K562 (cell line): ENCODE measurements at regions not wholly inside any gene's neighbourhood (a gene's known extent, or its start where the extent isn't known, plus 50 kb on each side); places are given as distances from the start of the nearest gene placed in this dataset.
A peak's percentile ranks its signal among the peaks of the same experiment; 100 is the strongest.

Experiments
- ATAC-seq: fragments of 200-7000 bp; cut with Tn5 transposase; 3 replicates; pipeline ENCODE4 v1.9.1; 2020; ENCODE audit warnings: moderate library complexity
- BruUV-seq: library from RNA; stranded (reverse); fragments of 400-500 nt; replicated peaks from 2 replicates; lab custom pipeline; 2021; lab: Mats Ljungman, UMichigan
- CTCF ChIA-PET: fragments of 300-600 bp; formaldehyde crosslinking; extraction: SDS; loops from one replicate; lab custom pipeline; 2021; ENCODE audit warnings: low intra/inter-chr PET ratio; lab: Yijun Ruan, JAX
- POLR2A ChIA-PET: fragments of 300-600, 350-650 bp; sonication (Branson Sonifier 250); formaldehyde crosslinking; extraction: SDS; loops from one replicate; lab custom pipeline; 2021; ENCODE audit warnings: antibody characterized with exemption, inconsistent platforms; lab: Yijun Ruan, JAX
- DNase-seq, 4 experiments: peaks; one replicate each; pipeline versions ENCODE4 v3.0.0 to v3.0.0-alpha.2; 2011 to 2018; ENCODE audit warnings: low spot score in 3 of 4, mixed read lengths in 3 of 4; ENCODE audit errors: extremely low read depth in 1 of 4
- FAIRE-seq: peaks from 2 replicates; lab custom pipeline; 2011; peaks lifted over from hg19 to GRCh38; lab: Jason Lieb, UNC
- H2AFZ ChIP-seq: 2 replicates; pipeline ENCODE4 v1.6.0; 2011; ENCODE audit warnings: low read depth, low read length, control low read depth, inconsistent platforms
- H3K27ac ChIP-seq: fragments of 200-600 bp; 3 replicates; pipeline ENCODE4 v1.8.0; 2011; ENCODE audit warnings: low read depth, mild to moderate bottlenecking, control low read depth, inconsistent platforms, low read length, moderate library complexity, mixed read lengths; ENCODE audit errors: extremely low read depth
- H3K27me3 ChIP-seq, 2 experiments: fragments of 300-600 bp in 1 of 2; 2 replicates in 1 of 2; 3 replicates in 1 of 2; pipeline versions ENCODE4 v1.6.0 to v1.8.0; 2011; ENCODE audit warnings: inconsistent platforms in 2 of 2, low read length in 2 of 2, mild to moderate bottlenecking in 1 of 2, mixed read lengths in 1 of 2, moderate library complexity in 1 of 2; ENCODE audit not compliant: control insufficient read depth in 2 of 2, insufficient read depth in 2 of 2
- H3K36me3 ChIP-seq: fragments of 300-600 bp; 3 replicates; pipeline ENCODE4 v1.8.0; 2011; ENCODE audit warnings: mild to moderate bottlenecking, low read length, inconsistent platforms; ENCODE audit not compliant: control insufficient read depth, insufficient read depth
- H3K4me1 ChIP-seq, 2 experiments: fragments of 200-600 bp in 1 of 2; replicated peaks in 1 of 2; 2 replicates in 1 of 2; 3 replicates in 1 of 2; pipeline versions ENCODE4 v1.5.1 to v1.8.0; 2011; ENCODE audit warnings: inconsistent platforms in 2 of 2, low read length in 2 of 2, mild to moderate bottlenecking in 1 of 2, mixed read lengths in 1 of 2, moderate library complexity in 1 of 2; ENCODE audit not compliant: control insufficient read depth in 2 of 2, insufficient read depth in 2 of 2
- H3K4me2 ChIP-seq: 2 replicates; pipeline ENCODE4 v1.6.1; 2011; ENCODE audit warnings: low read length, control low read depth, inconsistent platforms, mixed read lengths; ENCODE audit not compliant: insufficient read depth
- H3K4me3 ChIP-seq: fragments of 200-600 bp; sonication (generic), shearing (Covaris generic); 2 replicates; pipeline ENCODE4 v1.5.1; 2016; ENCODE audit warnings: control low read depth, inconsistent platforms
- H3K79me2 ChIP-seq: fragments of 200-600 bp; 3 replicates; pipeline ENCODE4 v1.8.0; 2011; ENCODE audit warnings: low read length, inconsistent platforms; ENCODE audit not compliant: control insufficient read depth, insufficient read depth
- H3K9ac ChIP-seq, 2 experiments: 2 replicates each; pipeline versions ENCODE4 v1.6.0 to v1.6.1; 2011; ENCODE audit warnings: low read depth in 2 of 2, low read length in 2 of 2, control low read depth in 1 of 2, inconsistent platforms in 1 of 2, mild to moderate bottlenecking in 1 of 2, mixed read lengths in 1 of 2; ENCODE audit not compliant: insufficient read depth in 1 of 2
- H3K9me1 ChIP-seq: one replicate; pipeline ENCODE4 v1.6.0; 2011; ENCODE audit warnings: inconsistent platforms, mild to moderate bottlenecking, low read length, moderate library complexity; ENCODE audit not compliant: control insufficient read depth, insufficient read depth
- H3K9me3 ChIP-seq: replicated peaks from 2 replicates; pipeline ENCODE4 v1.5.1; 2011; ENCODE audit warnings: low read depth, low read length, inconsistent platforms; ENCODE audit not compliant: control insufficient read depth, insufficient read depth
- H4K20me1 ChIP-seq: replicated peaks from 2 replicates; pipeline ENCODE4 v1.6.1; 2011; ENCODE audit warnings: low read length, inconsistent platforms, mixed read lengths; ENCODE audit not compliant: control insufficient read depth, insufficient read depth
- CBX2 ChIP-seq: fragments of 200-600 bp; sonication (generic); IDR thresholded peaks from one replicate; pipeline ENCODE4 v1.6.1; 2012; ENCODE audit warnings: mild to moderate bottlenecking, low read length, inconsistent platforms; ENCODE audit not compliant: insufficient read depth, poor library complexity, severe bottlenecking
- CEBPB ChIP-seq: fragments of 450-650 bp; IDR thresholded peaks from 2 replicates; pipeline ENCODE4 v1.6.1; 2016; ENCODE audit warnings: missing genetic modification characterization, missing compliant biosample characterization
- CEBPG ChIP-seq, 3 experiments: fragments of 200-800 bp in 1 of 3; sonication (Bioruptor generic) in 1 of 3; sonication (generic) in 1 of 3; formaldehyde crosslinking in 1 of 3; IDR thresholded peaks in 2 of 3; conservative IDR thresholded peaks in 1 of 3; 2 replicates each; pipeline versions ENCODE4 v1.6.1 to v1.8.0; 2016 to 2022; ENCODE audit warnings: missing compliant biosample characterization in 2 of 3, missing genetic modification characterization in 2 of 3, mild to moderate bottlenecking in 1 of 3, missing genetic modification reagents in 1 of 3
- MCM3 ChIP-seq: fragments of 450-650 bp; IDR thresholded peaks from 2 replicates; pipeline ENCODE4 v1.6.1; 2016
- NCOA4 ChIP-seq: fragments of 450-650 bp; IDR thresholded peaks from 2 replicates; pipeline ENCODE4 v1.6.1; 2018; ENCODE audit warnings: mild to moderate bottlenecking; ENCODE audit not compliant: partially characterized antibody
- NR1H2 ChIP-seq: sonication (generic); formaldehyde crosslinking; IDR thresholded peaks from 2 replicates; pipeline ENCODE4 v1.4.0; 2020; ENCODE audit warnings: mild to moderate bottlenecking, missing genetic modification reagents
- RAD21 ChIP-seq, 2 experiments: fragments of 250-450 bp in 1 of 2; fragments of 450-650 bp in 1 of 2; sonication (Bioruptor Pico) in 1 of 2; formaldehyde crosslinking in 1 of 2; IDR thresholded peaks in 1 of 2; conservative IDR thresholded peaks in 1 of 2; 2 replicates each; pipeline versions ENCODE4 v1.4.0 to v1.8.0; 2020 to 2022; ENCODE audit warnings: mild to moderate bottlenecking in 2 of 2, moderate library complexity in 1 of 2
- TAF15 ChIP-seq: fragments of 200-400 bp; formaldehyde crosslinking; IDR thresholded peaks from 2 replicates; pipeline ENCODE4 v1.6.1; 2017; ENCODE audit warnings: mild to moderate bottlenecking, low read depth, low read length, moderate library complexity
- TFAM ChIP-seq: fragments of 250-450 bp; sonication (Bioruptor Pico); conservative IDR thresholded peaks from 2 replicates; pipeline ENCODE4 v1.5.0; 2021; ENCODE audit warnings: mild to moderate bottlenecking, moderate library complexity
- ZNF507 ChIP-seq: conservative IDR thresholded peaks from 2 replicates; pipeline ENCODE4 v1.6.1; 2017; ENCODE audit warnings: missing genetic modification characterization, missing compliant biosample characterization
- WGBS: fragments of 100-300 bp; shearing (Covaris generic); methylation state at CpG from one replicate; pipeline ENCODE4 v1.1.6; 2016; ENCODE audit warnings: low coverage, mixed read lengths; ENCODE audit not compliant: insufficient coverage; ENCODE audit errors: missing lambda C conversion rate; 5-methylcytosine and 5-hydroxymethylcytosine counted together
- in situ Hi-C: fragments of 300-500 bp; cut with MboI; formaldehyde crosslinking; loops from 4 replicates; pipeline ENCODE4 v1.15.0; 2018; ENCODE audit warnings: inconsistent platforms, mixed read lengths
- intact Hi-C: fragments of 100-400 bp; cut with micrococcal nuclease; formaldehyde crosslinking; loops from 2 replicates; pipeline ENCODE4 v1.14.2; 2022
- TF ChIP-seq, protein P1 (sequence below): fragments of 250-450 bp; sonication (Bioruptor Pico); IDR thresholded peaks from 2 replicates; pipeline ENCODE4 v1.4.0; 2020
- TF ChIP-seq, protein P2 (sequence below), 2 experiments: IDR thresholded peaks in 1 of 2; conservative IDR thresholded peaks in 1 of 2; 2 replicates each; pipeline ENCODE4 v1.6.1; 2016; ENCODE audit warnings: low read depth in 2 of 2, mild to moderate bottlenecking in 1 of 2, missing compliant biosample characterization in 1 of 2, missing genetic modification characterization in 1 of 2, moderate library complexity in 1 of 2
- TF ChIP-seq, protein P3 (sequence below): fragments of 250-450 bp; sonication (Bioruptor Pico); IDR thresholded peaks from 2 replicates; pipeline ENCODE4 v1.8.0; 2022; ENCODE audit warnings: moderate library complexity, mild to moderate bottlenecking, inconsistent platforms

DNA sequence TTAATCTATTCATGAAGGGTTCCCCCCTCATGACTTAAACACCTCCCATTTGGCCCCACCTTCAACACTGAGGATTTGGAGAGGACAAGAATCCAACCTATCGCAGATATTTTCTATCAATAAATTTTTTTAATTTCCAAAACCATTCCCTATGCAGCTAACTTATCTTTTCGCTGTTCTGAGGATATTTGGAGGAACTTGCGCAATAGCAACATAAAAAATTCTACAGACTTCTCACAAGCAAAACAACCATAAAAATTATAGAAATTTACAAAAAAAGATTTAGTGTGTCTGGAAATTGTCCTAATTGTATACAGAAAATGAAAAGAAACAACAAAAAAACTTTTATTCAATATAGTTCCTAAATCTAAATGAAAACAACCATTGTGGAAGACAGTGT is 1472.7 kb upstream of the ZEB2 start:
- no TSS peak for BruUV-seq
- in situ Hi-C loops: no loop called here
- 54% methylated on average over 3 of the region's 3 CpGs for WGBS

More for the DNA sequence above, 1472.7 kb upstream of the ZEB2 start:
- intact Hi-C loops: no loop called here
- Histone ChIP-seq H3K27me3 (no peaks in the 10 kb centered on the region), H2AFZ (no peak overlapping the region), H3K9me3 (peaks cover 1% of the 10 kb centered on the region; the same call in 1 of the 2 replicates), H3K9ac (no peak overlapping the region), H3K4me3 (no peak overlapping the region), H3K4me1 (no peaks in the 10 kb centered on the region), H3K36me3 (no peaks in the 10 kb centered on the region), H3K79me2 (no peaks in the 10 kb centered on the region), H3K9me1 (no peaks in the 10 kb centered on the region), H3K4me2 (no peak overlapping the region), H3K27ac (no peak overlapping the region), H4K20me1 (no peaks in the 10 kb centered on the region)
- no peak for FAIRE-seq
- TF ChIP-seq ZNF507: no peak
- no peak for TF ChIP-seq MCM3
- no peak for TF ChIP-seq CEBPG (CRISPR knock-in tag; IDR thresholded peaks at IDR 0.05)
- TF ChIP-seq CEBPG (tag; conservative IDR thresholded peaks at IDR 0.05 in 1 of 2, IDR thresholded peaks at IDR 0.05 in 1 of 2): peak in 1 of 2 experiments; percentile 73; a peak in 2 of 4 replicates
- TF ChIP-seq, protein P1, sequence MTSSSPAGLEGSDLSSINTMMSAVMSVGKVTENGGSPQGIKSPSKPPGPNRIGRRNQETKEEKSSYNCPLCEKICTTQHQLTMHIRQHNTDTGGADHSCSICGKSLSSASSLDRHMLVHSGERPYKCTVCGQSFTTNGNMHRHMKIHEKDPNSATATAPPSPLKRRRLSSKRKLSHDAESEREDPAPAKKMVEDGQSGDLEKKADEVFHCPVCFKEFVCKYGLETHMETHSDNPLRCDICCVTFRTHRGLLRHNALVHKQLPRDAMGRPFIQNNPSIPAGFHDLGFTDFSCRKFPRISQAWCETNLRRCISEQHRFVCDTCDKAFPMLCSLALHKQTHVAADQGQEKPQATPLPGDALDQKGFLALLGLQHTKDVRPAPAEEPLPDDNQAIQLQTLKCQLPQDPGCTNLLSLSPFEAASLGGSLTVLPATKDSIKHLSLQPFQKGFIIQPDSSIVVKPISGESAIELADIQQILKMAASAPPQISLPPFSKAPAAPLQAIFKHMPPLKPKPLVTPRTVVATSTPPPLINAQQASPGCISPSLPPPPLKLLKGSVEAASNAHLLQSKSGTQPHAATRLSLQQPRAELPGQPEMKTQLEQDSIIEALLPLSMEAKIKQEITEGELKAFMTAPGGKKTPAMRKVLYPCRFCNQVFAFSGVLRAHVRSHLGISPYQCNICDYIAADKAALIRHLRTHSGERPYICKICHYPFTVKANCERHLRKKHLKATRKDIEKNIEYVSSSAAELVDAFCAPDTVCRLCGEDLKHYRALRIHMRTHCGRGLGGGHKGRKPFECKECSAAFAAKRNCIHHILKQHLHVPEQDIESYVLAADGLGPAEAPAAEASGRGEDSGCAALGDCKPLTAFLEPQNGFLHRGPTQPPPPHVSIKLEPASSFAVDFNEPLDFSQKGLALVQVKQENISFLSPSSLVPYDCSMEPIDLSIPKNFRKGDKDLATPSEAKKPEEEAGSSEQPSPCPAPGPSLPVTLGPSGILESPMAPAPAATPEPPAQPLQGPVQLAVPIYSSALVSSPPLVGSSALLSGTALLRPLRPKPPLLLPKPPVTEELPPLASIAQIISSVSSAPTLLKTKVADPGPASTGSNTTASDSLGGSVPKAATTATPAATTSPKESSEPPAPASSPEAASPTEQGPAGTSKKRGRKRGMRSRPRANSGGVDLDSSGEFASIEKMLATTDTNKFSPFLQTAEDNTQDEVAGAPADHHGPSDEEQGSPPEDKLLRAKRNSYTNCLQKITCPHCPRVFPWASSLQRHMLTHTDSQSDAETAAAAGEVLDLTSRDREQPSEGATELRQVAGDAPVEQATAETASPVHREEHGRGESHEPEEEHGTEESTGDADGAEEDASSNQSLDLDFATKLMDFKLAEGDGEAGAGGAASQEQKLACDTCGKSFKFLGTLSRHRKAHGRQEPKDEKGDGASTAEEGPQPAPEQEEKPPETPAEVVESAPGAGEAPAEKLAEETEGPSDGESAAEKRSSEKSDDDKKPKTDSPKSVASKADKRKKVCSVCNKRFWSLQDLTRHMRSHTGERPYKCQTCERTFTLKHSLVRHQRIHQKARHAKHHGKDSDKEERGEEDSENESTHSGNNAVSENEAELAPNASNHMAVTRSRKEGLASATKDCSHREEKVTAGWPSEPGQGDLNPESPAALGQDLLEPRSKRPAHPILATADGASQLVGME: no peak
- TF ChIP-seq NCOA4: no peak
- TF ChIP-seq CEBPB (tag): peak; percentile 42; the same call in 1 of the 2 replicates
- TF ChIP-seq TFAM (CRISPR knock-in tag): no peak
- TF ChIP-seq, protein P2, sequence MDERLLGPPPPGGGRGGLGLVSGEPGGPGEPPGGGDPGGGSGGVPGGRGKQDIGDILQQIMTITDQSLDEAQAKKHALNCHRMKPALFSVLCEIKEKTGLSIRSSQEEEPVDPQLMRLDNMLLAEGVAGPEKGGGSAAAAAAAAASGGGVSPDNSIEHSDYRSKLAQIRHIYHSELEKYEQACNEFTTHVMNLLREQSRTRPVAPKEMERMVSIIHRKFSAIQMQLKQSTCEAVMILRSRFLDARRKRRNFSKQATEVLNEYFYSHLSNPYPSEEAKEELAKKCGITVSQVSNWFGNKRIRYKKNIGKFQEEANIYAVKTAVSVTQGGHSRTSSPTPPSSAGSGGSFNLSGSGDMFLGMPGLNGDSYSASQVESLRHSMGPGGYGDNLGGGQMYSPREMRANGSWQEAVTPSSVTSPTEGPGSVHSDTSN (CRISPR knock-in tag; IDR thresholded peaks at IDR 0.05; ENCODE audit: low read depth): no peak
- TF ChIP-seq, protein P2 (tag; conservative IDR thresholded peaks at IDR 0.05; ENCODE audit: low read depth): no peak
- TF ChIP-seq RAD21 (CRISPR knock-in tag; conservative IDR thresholded peaks at IDR 0.05 in 1 of 2, IDR thresholded peaks at IDR 0.05 in 1 of 2): no peak
- TF ChIP-seq, protein P3, sequence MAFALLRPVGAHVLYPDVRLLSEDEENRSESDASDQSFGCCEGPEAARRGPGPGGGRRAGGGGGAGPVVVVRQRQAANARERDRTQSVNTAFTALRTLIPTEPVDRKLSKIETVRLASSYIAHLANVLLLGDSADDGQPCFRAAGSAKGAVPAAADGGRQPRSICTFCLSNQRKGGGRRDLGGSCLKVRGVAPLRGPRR (CRISPR knock-in tag): no peak
- no peak for TF ChIP-seq NR1H2 (CRISPR knock-in tag)
- TF ChIP-seq CBX2: no peak
- TF ChIP-seq TAF15: no peak
- ChIA-PET CTCF (no interaction called here), POLR2A (no interaction called here)
- no peak for ATAC-seq
- no peak for DNase-seq
